ENCODE measurements at regions not wholly inside any gene's neighbourhood (a gene's known extent, or its start where the extent isn't known, plus 50 kb on each side); places are given as distances from the start of the nearest gene placed in this dataset.

DNA sequence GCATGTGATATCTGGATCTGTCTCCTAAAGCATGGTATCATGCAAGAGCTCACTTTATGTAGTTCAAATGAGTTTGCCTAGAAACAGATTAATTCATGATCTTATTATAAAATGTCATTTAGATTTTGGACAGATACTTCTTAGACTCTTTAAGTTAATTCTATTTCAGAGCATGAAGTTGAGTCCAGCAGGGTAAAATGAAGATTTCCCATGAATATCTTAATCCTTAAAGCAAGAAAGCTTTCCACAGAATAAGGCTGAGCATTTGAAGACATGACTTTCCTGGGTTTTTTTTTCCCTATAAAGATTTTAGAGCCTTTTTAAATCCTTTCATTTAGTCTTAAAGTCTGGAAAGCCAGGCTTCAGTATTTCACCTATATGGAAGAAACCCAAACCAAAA lies 556.0 kb upstream of the GJE1 start:
- no peaks in the 10 kb centered on the region for H3K27me3 ChIP-seq
- DNase-seq (ENCODE audit: low spot score): no peak
- TF ChIP-seq, protein P1, sequence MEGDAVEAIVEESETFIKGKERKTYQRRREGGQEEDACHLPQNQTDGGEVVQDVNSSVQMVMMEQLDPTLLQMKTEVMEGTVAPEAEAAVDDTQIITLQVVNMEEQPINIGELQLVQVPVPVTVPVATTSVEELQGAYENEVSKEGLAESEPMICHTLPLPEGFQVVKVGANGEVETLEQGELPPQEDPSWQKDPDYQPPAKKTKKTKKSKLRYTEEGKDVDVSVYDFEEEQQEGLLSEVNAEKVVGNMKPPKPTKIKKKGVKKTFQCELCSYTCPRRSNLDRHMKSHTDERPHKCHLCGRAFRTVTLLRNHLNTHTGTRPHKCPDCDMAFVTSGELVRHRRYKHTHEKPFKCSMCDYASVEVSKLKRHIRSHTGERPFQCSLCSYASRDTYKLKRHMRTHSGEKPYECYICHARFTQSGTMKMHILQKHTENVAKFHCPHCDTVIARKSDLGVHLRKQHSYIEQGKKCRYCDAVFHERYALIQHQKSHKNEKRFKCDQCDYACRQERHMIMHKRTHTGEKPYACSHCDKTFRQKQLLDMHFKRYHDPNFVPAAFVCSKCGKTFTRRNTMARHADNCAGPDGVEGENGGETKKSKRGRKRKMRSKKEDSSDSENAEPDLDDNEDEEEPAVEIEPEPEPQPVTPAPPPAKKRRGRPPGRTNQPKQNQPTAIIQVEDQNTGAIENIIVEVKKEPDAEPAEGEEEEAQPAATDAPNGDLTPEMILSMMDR (IDR thresholded peaks at IDR 0.05): no peak

GRCh38 chr6:141562851-141563763 lies 569.6 kb upstream of the GJE1 start:
- Histone ChIP-seq H3K9me3 (no peaks in the 10 kb centered on the region), H3K4me1 (peaks cover 0 to 13% of the 10 kb centered on the region in 2 donors), H3K36me3 (no peaks in the 10 kb centered on the region), H3K4me3 (peak overlapping the region in 1 of 2 donors; percentile 41), H3K27ac (peak overlapping the region; percentile 70 to 71), H3K27me3 (no peaks in the 10 kb centered on the region)
- DNase-seq (ENCODE audit: low spot score): no peak
- TF ChIP-seq, protein P1 (IDR thresholded peaks at IDR 0.05): peak; percentile 87 to 88

More for the DNA sequence above, 556.0 kb upstream of the GJE1 start:
- no peaks in the 10 kb centered on the region for H3K4me1 ChIP-seq
- no peaks in the 10 kb centered on the region for H3K9me3 ChIP-seq
- H3K36me3 ChIP-seq: no peaks in the 10 kb centered on the region
- H3K27ac ChIP-seq: no peak overlapping the region
- H3K4me3 ChIP-seq: no peak overlapping the region

- H3K4me1 ChIP-seq: peaks cover 0 to 13% of the 10 kb centered on the region in 2 donors
- no peaks in the 10 kb centered on the region for H3K9me3 ChIP-seq
- TF ChIP-seq, protein P1 (IDR thresholded peaks at IDR 0.05): no peak
- H3K27me3 ChIP-seq: no peaks in the 10 kb centered on the region
- H3K36me3 ChIP-seq: no peaks in the 10 kb centered on the region
- DNase-seq (ENCODE audit: low spot score): peak; percentile 59
- H3K4me3 ChIP-seq: peak overlapping the region; percentile 9 to 41
- H3K27ac ChIP-seq: peak overlapping the region; percentile 70 to 71
Observed at GRCh38 chr6:141562186-141562811, 570.4 kb upstream of the GJE1 start.

DNA sequence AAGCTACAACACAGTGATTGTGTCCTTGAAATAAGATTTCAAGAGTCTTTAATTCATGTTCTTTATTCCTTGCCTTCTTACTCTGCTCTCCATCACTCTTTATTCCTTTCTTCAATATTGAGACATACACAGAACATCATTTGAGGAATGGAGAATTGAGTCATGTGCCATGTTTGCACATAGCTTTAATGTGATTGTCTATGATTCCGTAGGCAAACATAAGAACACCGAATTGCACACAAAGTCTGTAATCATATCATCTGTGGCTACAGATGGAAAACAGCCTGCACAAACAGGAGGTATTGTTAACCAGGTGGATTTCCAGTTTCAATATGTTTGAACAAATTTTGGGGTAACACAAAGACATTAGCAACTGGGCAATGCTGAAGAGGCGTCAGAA lies 571.6 kb upstream of the GJE1 start:
- TF ChIP-seq, protein P1 (IDR thresholded peaks at IDR 0.05): no peak
- H3K27ac ChIP-seq: no peak overlapping the region
- DNase-seq (ENCODE audit: low spot score): no peak

GRCh38 chr6:141552463-141552862 lies 580.3 kb upstream of the GJE1 start:
- Histone ChIP-seq H3K36me3 (no peaks in the 10 kb centered on the region), H3K9me3 (peaks cover 0 to 14% of the 10 kb centered on the region in 2 donors), H3K4me1 (no peaks in the 10 kb centered on the region), H3K4me3 (no peak overlapping the region), H3K27me3 (no peaks in the 10 kb centered on the region), H3K27ac (no peak overlapping the region)
- no peak for DNase-seq (ENCODE audit: low spot score)
- TF ChIP-seq, protein P1 (IDR thresholded peaks at IDR 0.05): no peak

More for the DNA sequence above, 571.6 kb upstream of the GJE1 start:
- Histone ChIP-seq H3K4me1 (peaks cover 0 to 13% of the 10 kb centered on the region in 2 donors), H3K4me3 (no peak overlapping the region), H3K9me3 (no peaks in the 10 kb centered on the region), H3K27me3 (no peaks in the 10 kb centered on the region), H3K36me3 (no peaks in the 10 kb centered on the region)

All from right atrium auricular region (tissue), 2 donors.